Gastroesophageal sphincter (tissue), 4 donors: ENCODE measurements at regions not wholly inside any gene's neighbourhood (a gene's known extent, or its start where the extent isn't known, plus 50 kb on each side); places are given as distances from the start of the nearest gene placed in this dataset.

Experiments used
- ATAC-seq: fragments of 150-250 bp; one replicate; pipeline ENCODE4 v1.9.1; 2016; ENCODE audit warnings: mild to moderate bottlenecking, moderate library complexity
- H3K27ac ChIP-seq, 4 donors: fragments of 200-600 bp; sonication (generic) in 3 of 4; 1 replicate in 3 of 4; 2 replicates in 1 of 4; pipeline ENCODE4 v1.5.1; 2016 to 2019
- H3K27me3 ChIP-seq: fragments of 200-600 bp; sonication (generic); one replicate; pipeline ENCODE4 v1.5.1; 2019
- H3K36me3 ChIP-seq, 2 donors: fragments of 200-600 bp; sonication (generic); one replicate each; pipeline ENCODE4 v1.5.1; 2019; ENCODE audit warnings: control low read depth in 1 of 2
- H3K4me1 ChIP-seq, 3 donors: fragments of 200-600 bp; sonication (generic); 1 replicate in 2 of 3; 2 replicates in 1 of 3; pipeline ENCODE4 v1.5.1; 2016 to 2019; ENCODE audit warnings: control low read depth in 2 of 3
- H3K4me3 ChIP-seq, 2 donors: fragments of 200-600 bp; sonication (generic); one replicate each; pipeline ENCODE4 v1.5.1; 2019; ENCODE audit warnings: mild to moderate bottlenecking in 1 of 2, moderate library complexity in 1 of 2
- H3K9me3 ChIP-seq, 3 donors: fragments of 200-600 bp; sonication (generic); one replicate each; pipeline ENCODE4 v1.5.1; 2017 to 2019; ENCODE audit warnings: control low read depth in 2 of 3
- CTCF ChIP-seq, 4 experiments: fragments of 200-600 bp in 2 of 4; fragments of 450-650 bp in 2 of 4; sonication (generic) in 1 of 4; IDR thresholded peaks; one replicate each; pipeline ENCODE4 v1.5.1; 2017 to 2019; ENCODE audit warnings: antibody characterized with exemption in 4 of 4, mild to moderate bottlenecking in 2 of 4, moderate library complexity in 2 of 4
- EP300 ChIP-seq: sonication (generic); formaldehyde crosslinking; IDR thresholded peaks from one replicate; pipeline ENCODE4 v1.6.1; 2017; ENCODE audit warnings: antibody characterized with exemption, mild to moderate bottlenecking
- POLR2A ChIP-seq, 2 donors: fragments of 450-650 bp; IDR thresholded peaks; one replicate each; pipeline ENCODE4 v1.6.1; 2017; ENCODE audit warnings: antibody characterized with exemption in 2 of 2, mild to moderate bottlenecking in 2 of 2, moderate library complexity in 1 of 2
- POLR2AphosphoS5 ChIP-seq: sonication (generic); formaldehyde crosslinking; IDR thresholded peaks from one replicate; pipeline ENCODE4 v1.6.1; 2017; ENCODE audit warnings: antibody characterized with exemption
- WGBS, 2 donors: methylation state at CpG; one replicate each; pipeline ENCODE4 v1.1.5; 2018; ENCODE audit warnings: low coverage in 1 of 2; 5-methylcytosine and 5-hydroxymethylcytosine counted together

- no peak overlapping the region for H3K4me3 ChIP-seq
- WGBS, 2 donors = 33 to 50% methylated on average over 1 of the region's 1 CpG
- no peaks in the 10 kb centered on the region for H3K27me3 ChIP-seq
- no peak overlapping the region for H3K27ac ChIP-seq
- H3K36me3 ChIP-seq = no peaks in the 10 kb centered on the region
- ATAC-seq = no peak
- H3K4me1 ChIP-seq = no peaks in the 10 kb centered on the region
- TF ChIP-seq CTCF (IDR thresholded peaks at IDR 0.05) (no peak), POLR2A (IDR thresholded peaks at IDR 0.05) (no peak), EP300 (no peak), POLR2AphosphoS5 (no peak)
- peaks cover 0 to 4% (median 0%) of the 10 kb centered on the region in 3 donors for H3K9me3 ChIP-seq
Observed at GRCh38 chr3:76872999-76873398, 166.9 kb upstream of the ROBO2 start.

- TF ChIP-seq POLR2AphosphoS5 = no peak
- TF ChIP-seq CTCF (IDR thresholded peaks at IDR 0.05) = no peak
- no peak for TF ChIP-seq EP300
- no peak for TF ChIP-seq POLR2A (IDR thresholded peaks at IDR 0.05)
- Histone ChIP-seq H3K4me3 (no peak overlapping the region), H3K9me3 (peaks cover 0 to 4% (median 0%) of the 10 kb centered on the region in 3 donors), H3K36me3 (no peaks in the 10 kb centered on the region), H3K27me3 (no peaks in the 10 kb centered on the region), H3K4me1 (no peaks in the 10 kb centered on the region), H3K27ac (no peak overlapping the region)
- WGBS, 2 donors = 94 to 97% methylated on average over 8 to 9 of the region's 10 CpGs
- no peak for ATAC-seq
Observed at GRCh38 chr3:76873532-76874242, 166.2 kb upstream of the ROBO2 start.

DNA sequence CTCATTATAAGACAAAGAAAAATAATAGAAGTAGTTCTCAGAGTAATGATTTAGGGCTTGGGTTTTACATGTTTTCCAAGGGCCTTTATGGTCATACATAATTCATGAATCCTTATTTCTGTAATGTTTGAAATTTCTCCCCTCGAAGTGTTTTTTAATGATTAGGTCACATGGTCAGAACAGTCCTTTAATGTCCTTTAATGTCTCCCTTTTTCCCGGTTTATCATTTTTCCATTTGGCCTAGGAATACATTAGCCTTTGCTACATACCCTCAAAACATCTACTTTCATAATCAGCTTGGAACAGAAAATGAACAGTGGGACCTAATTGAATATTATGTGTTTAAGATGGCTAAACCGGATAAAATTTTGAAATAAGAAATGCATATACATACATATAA lies 159.9 kb upstream of the ROBO2 start:
- 60 to 70% methylated on average over 3 of the region's 3 CpGs for WGBS, 2 donors
- no peak overlapping the region for H3K4me3 ChIP-seq

DNA sequence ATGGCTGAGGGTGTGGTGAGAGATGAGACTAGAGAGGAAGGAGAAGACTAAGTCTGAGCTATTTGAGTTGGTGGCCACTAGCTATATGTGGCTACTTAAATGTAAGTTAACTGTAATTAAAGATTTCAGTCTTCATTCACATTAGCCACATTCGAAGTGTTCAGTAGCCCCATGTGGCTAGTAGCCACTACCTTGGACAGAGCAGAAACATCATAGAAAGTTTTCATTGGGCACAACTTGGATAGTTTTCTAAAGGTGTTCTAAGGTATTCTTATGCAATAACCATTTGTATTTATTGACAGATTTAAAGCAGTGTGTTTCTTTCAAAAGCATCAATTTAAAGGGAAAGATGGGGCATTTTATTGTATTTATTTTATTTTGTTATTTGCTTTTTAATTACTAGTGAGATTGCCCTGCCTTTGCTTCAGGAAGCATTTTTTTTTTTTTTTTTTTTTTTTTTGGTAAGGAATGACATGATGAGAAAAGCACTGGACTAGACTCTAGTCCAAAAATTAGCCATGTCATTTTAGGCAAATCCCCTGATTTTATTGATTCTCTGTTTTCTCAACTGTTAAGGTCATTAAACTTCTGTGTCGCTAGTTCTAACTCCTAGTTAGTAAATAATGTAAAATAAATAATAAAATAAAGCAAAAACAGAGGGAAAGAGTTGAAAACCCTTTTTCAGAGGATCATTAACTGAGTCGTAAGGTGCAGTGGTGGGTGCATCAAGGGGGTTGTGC lies 153.0 kb upstream of the ROBO2 start:
- no peaks in the 10 kb centered on the region for H3K4me1 ChIP-seq
- no peaks in the 10 kb centered on the region for H3K36me3 ChIP-seq
- H3K27ac ChIP-seq = no peak overlapping the region
- no peak for ATAC-seq
- 98 to 100% methylated on average over 1 to 3 of the region's 3 CpGs for WGBS, 2 donors
- TF ChIP-seq EP300 (no peak), CTCF (IDR thresholded peaks at IDR 0.05) (no peak), POLR2A (IDR thresholded peaks at IDR 0.05) (no peak), POLR2AphosphoS5 (no peak)
- H3K9me3 ChIP-seq = no peaks in the 10 kb centered on the region
- no peaks in the 10 kb centered on the region for H3K27me3 ChIP-seq
- no peak overlapping the region for H3K4me3 ChIP-seq

More for the DNA sequence above, 159.9 kb upstream of the ROBO2 start:
- Histone ChIP-seq H3K27me3 (no peaks in the 10 kb centered on the region), H3K9me3 (peaks cover 0 to 3% (median 0%) of the 10 kb centered on the region in 3 donors), H3K36me3 (no peaks in the 10 kb centered on the region), H3K27ac (no peak overlapping the region), H3K4me1 (no peaks in the 10 kb centered on the region)
- TF ChIP-seq EP300 = no peak
- no peak for TF ChIP-seq CTCF (IDR thresholded peaks at IDR 0.05)
- TF ChIP-seq POLR2AphosphoS5 = no peak
- no peak for TF ChIP-seq POLR2A (IDR thresholded peaks at IDR 0.05)
- no peak for ATAC-seq

DNA sequence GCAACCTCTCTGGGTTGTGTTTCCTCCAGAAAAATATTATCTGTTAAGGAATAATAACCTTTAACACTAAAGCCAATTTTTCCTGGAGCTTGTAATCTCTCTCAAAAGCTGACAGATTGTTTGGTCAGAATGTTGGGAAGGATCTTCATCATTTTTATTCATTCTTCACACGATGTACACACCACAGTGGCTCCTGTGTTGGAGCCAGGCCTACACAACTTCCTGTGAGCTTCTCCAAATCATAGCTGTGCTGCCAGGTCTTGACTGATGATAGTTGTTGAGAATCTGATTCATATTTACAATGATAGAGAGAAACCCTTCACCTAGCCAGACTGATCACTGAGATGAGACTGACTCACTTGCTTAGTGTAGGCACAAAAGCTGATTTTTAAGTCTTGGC lies 151.0 kb upstream of the ROBO2 start:
- 27% methylated on average over 1 of the region's 1 CpG; no CpG with 5 or more reads in 1 of the 2 donors for WGBS, 2 donors
- no peaks in the 10 kb centered on the region for H3K36me3 ChIP-seq
- no peaks in the 10 kb centered on the region for H3K4me1 ChIP-seq
- ATAC-seq = no peak
- no peak overlapping the region for H3K27ac ChIP-seq
- H3K9me3 ChIP-seq = no peaks in the 10 kb centered on the region
- no peaks in the 10 kb centered on the region for H3K27me3 ChIP-seq
- H3K4me3 ChIP-seq = no peak overlapping the region
- TF ChIP-seq POLR2AphosphoS5 = no peak
- TF ChIP-seq EP300 = no peak
- no peak for TF ChIP-seq CTCF (IDR thresholded peaks at IDR 0.05)
- TF ChIP-seq POLR2A (IDR thresholded peaks at IDR 0.05) = no peak
